Spleen (tissue), 11 donors: ENCODE measurements at regions not wholly inside any gene's neighbourhood (a gene's known extent, or its start where the extent isn't known, plus 50 kb on each side); places are given as distances from the start of the nearest gene placed in this dataset.

Source experiments
- DNase-seq: peaks from one replicate; pipeline ENCODE4 v3.0.0-alpha.2; 2020
- H3K27ac ChIP-seq, 8 donors: fragments of 200-600 bp; sonication (generic) in 7 of 8; 1 replicate in 4 of 8; 2 replicates in 4 of 8; pipeline versions ENCODE4 v1.5.0 to v1.8.0; 2016 to 2021; ENCODE audit warnings: inconsistent platforms in 4 of 8, mild to moderate bottlenecking in 4 of 8, moderate library complexity in 1 of 8
- H3K27me3 ChIP-seq, 7 donors: fragments of 200-600 bp; sonication (generic) in 6 of 7; replicated peaks in 1 of 7; 1 replicate in 4 of 7; 2 replicates in 3 of 7; pipeline versions ENCODE4 v1.5.0 to v1.8.0; 2016 to 2021; ENCODE audit warnings: inconsistent platforms in 3 of 7, mild to moderate bottlenecking in 1 of 7
- H3K36me3 ChIP-seq, 6 donors: fragments of 200-600 bp; sonication (generic) in 5 of 6; 1 replicate in 4 of 6; 2 replicates in 2 of 6; pipeline versions ENCODE4 v1.5.0 to v1.8.0; 2016 to 2021; ENCODE audit warnings: inconsistent platforms in 2 of 6
- H3K4me1 ChIP-seq, 6 donors: fragments of 200-600 bp; sonication (generic) in 5 of 6; 1 replicate in 3 of 6; 2 replicates in 3 of 6; pipeline versions ENCODE4 v1.5.0 to v1.8.0; 2016 to 2021; ENCODE audit warnings: inconsistent platforms in 3 of 6
- H3K4me3 ChIP-seq, 8 donors: fragments of 200-600 bp; sonication (generic) in 7 of 8; 1 replicate in 4 of 8; 2 replicates in 4 of 8; pipeline versions ENCODE4 v1.5.0 to v1.8.0; 2016 to 2021; ENCODE audit warnings: inconsistent platforms in 4 of 8, mild to moderate bottlenecking in 4 of 8, moderate library complexity in 2 of 8
- H3K9me3 ChIP-seq, 8 donors: fragments of 200-600 bp; sonication (generic) in 7 of 8; 1 replicate in 4 of 8; 2 replicates in 4 of 8; pipeline versions ENCODE4 v1.5.0 to v1.8.0; 2016 to 2021; ENCODE audit warnings: inconsistent platforms in 4 of 8
- CTCF ChIP-seq, 11 experiments: fragments of 200-600 bp in 7 of 11; fragments of 450-650 bp in 4 of 11; sonication (generic) in 4 of 11; IDR thresholded peaks in 8 of 11; conservative IDR thresholded peaks in 3 of 11; 1 replicate in 7 of 11; 2 replicates in 4 of 11; pipeline versions ENCODE4 v1.4.0 to v1.8.0; 2016 to 2021; ENCODE audit warnings: antibody characterized with exemption in 11 of 11, inconsistent platforms in 4 of 11, mild to moderate bottlenecking in 1 of 11
- POLR2A ChIP-seq, 3 donors: fragments of 450-650 bp; IDR thresholded peaks; one replicate each; pipeline ENCODE4 v1.5.1; 2017; ENCODE audit warnings: antibody characterized with exemption in 3 of 3, mild to moderate bottlenecking in 1 of 3
- POLR2AphosphoS5 ChIP-seq, 3 donors: sonication (generic); formaldehyde crosslinking; IDR thresholded peaks; one replicate each; pipeline ENCODE4 v1.5.1; 2017; ENCODE audit warnings: antibody characterized with exemption in 3 of 3
- WGBS, 5 donors: extraction: QIAGEN DNeasy Blood & Tissue Kit in 3 of 5; methylation state at CpG; one replicate each; pipeline versions ENCODE4 v1.1.5 to v1.1.7; 2013 to 2018; 5-methylcytosine and 5-hydroxymethylcytosine counted together
- intact Hi-C: fragments of 100-400 bp; cut with DNase I; formaldehyde crosslinking; loops from one replicate; pipeline ENCODE4 v1.15.0; 2023; ENCODE audit warnings: low total_unique reads
- donor health status: healthy with polysubstance abuse.
- donor health status: DM: no; HTN: no; CAD: no; lungs with moderate emphysema.
- donor health status: DM: no; HTN: no; CAD: no.
- donor health status: Bipolar disorder and iron deficiency.
- donor health status: healthy.
- donor health status: DM: no; HTN: no; CAD: no.
- donor health status: DM: yes; HTN: yes; CAD: no.

GRCh38 chr16:89027281-89027680 is 50.3 kb upstream of the CBFA2T3 start:
- H3K27me3 ChIP-seq: peaks cover 0 to 14% (median 0%) of the 10 kb centered on the region in 7 donors
- peaks cover 0 to 16% (median 14%) of the 10 kb centered on the region in 6 donors for H3K4me1 ChIP-seq
- H3K4me3 ChIP-seq: no peak overlapping the region
- H3K36me3 ChIP-seq: no peaks in the 10 kb centered on the region
- no peak for TF ChIP-seq POLR2A (IDR thresholded peaks at IDR 0.05)
- TF ChIP-seq CTCF (IDR thresholded peaks at IDR 0.05 in 8 of 11, conservative IDR thresholded peaks at IDR 0.05 in 3 of 11): no peak
- TF ChIP-seq POLR2AphosphoS5 (IDR thresholded peaks at IDR 0.05): no peak
- intact Hi-C loops: no loop called here
- WGBS, 5 donors: 60 to 89% (median 80%) methylated on average over 1 of the region's 1 CpG
- no peak for DNase-seq
- peaks cover 0 to 31% (median 21%) of the 10 kb centered on the region in 8 donors for H3K9me3 ChIP-seq
- no peak overlapping the region for H3K27ac ChIP-seq

- H3K9me3 ChIP-seq: peaks cover 0 to 10% (median 4%) of the 10 kb centered on the region in 8 donors
- peaks cover 0 to 30% (median 21%) of the 10 kb centered on the region in 6 donors for H3K4me1 ChIP-seq
- WGBS, 5 donors: 39 to 51% (median 41%) methylated on average over 24 of the region's 24 CpGs
- H3K27me3 ChIP-seq: peaks cover 0 to 16% (median under 1%) of the 10 kb centered on the region in 7 donors
- H3K27ac ChIP-seq: peak overlapping the region in 7 of 8 donors; percentile 19 to 74 (median 54)
- no peaks in the 10 kb centered on the region for H3K36me3 ChIP-seq
- H3K4me3 ChIP-seq: peak overlapping the region in 2 of 8 donors; percentile 13 to 52
- DNase-seq: peak; percentile 90
- TF ChIP-seq POLR2AphosphoS5 (IDR thresholded peaks at IDR 0.05) (peak in 2 of 3 donors; percentile 76 to 77), CTCF (IDR thresholded peaks at IDR 0.05 in 8 of 11, conservative IDR thresholded peaks at IDR 0.05 in 3 of 11) (no peak)
- intact Hi-C loops: no loop called here
Measured at GRCh38 chr16:89031715-89032659, 55.0 kb upstream of the CBFA2T3 start.

GRCh38 chr16:89033304-89033703 is 56.3 kb upstream of the CBFA2T3 start:
- H3K9me3 ChIP-seq: peaks cover 0 to 8% (median 0%) of the 10 kb centered on the region in 8 donors
- H3K4me1 ChIP-seq: peaks cover 0 to 30% (median 21%) of the 10 kb centered on the region in 6 donors
- DNase-seq: peak; percentile 53
- H3K27ac ChIP-seq: no peak overlapping the region
- no peak overlapping the region for H3K4me3 ChIP-seq
- no peak for TF ChIP-seq POLR2A (IDR thresholded peaks at IDR 0.05)
- TF ChIP-seq POLR2AphosphoS5 (IDR thresholded peaks at IDR 0.05): no peak
- no peak for TF ChIP-seq CTCF (IDR thresholded peaks at IDR 0.05 in 8 of 11, conservative IDR thresholded peaks at IDR 0.05 in 3 of 11)
- intact Hi-C loops: no loop called here
- WGBS, 5 donors: 79 to 91% (median 88%) methylated on average over 10 of the region's 10 CpGs
- peaks cover 0 to 29% (median 11%) of the 10 kb centered on the region in 7 donors for H3K27me3 ChIP-seq
- H3K36me3 ChIP-seq: no peaks in the 10 kb centered on the region
